Stimulated activated CD4-positive, alpha-beta T cell treated with anti-CD3 and anti-CD28 coated beads, Interleukin-4, amount 100 ng/mL, for 1 hour (primary cell): ENCODE measurements at regions not wholly inside any gene's neighbourhood (a gene's known extent, or its start where the extent isn't known, plus 50 kb on each side); places are given as distances from the start of the nearest gene placed in this dataset.

ENCODE experiments used
- DNase-seq: peaks from one replicate; pipeline ENCODE4 v3.0.0-alpha.2; 2020

DNA sequence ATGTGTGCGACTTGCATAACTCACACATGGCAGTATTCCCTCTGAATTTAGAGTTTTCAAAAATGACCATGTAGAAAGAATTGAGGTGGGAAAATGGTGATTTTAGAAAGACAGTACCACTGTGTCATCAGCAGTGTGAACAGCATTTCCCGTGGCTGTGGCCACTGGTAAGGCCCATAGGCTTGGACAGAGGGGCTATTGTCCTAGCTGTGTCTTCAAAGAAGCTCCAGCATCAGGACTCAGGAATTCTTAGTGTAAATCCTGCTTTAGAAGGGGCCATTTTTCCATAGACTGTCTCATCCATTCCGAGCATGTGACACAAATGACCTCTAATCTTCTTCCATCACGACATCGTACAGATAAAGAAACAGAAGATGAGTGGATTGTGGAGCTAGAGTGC, 119.3 kb upstream of the BACE2 start:
- DNase-seq = no peak

DNA sequence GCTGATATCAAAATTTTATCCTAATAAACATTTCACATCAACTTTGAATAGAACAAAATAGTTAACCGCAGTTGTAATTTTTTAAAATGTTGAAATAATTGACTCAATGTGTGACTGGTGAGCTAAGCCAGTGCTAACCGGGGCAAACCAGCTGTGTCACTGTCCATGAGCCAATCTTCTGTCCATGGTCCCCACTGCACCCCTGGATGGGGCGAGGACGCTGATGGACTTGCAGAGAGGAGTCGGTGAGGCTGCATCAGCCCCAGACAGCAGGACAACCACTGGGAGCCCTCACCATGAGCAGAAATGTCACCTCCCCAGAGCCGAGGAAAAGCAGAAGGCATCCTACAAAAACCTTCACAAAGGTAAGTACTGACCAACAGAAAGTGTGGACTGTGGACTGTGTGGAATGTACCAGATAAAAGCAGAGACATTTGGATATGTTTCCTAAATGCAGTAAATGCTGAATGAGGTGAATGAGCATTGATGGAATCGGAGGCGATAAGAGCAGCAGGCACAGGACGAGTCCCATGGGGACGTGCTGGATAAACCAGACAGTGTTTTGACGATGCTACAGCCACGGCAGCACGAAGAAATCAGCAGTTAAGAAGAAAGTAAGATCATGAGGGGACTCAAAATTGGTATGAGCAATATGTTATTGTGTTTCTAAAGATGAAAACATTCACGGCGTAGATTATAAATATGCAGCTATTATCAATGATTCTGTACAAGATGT, 115.0 kb upstream of the BACE2 start:
- no peak for DNase-seq

DNA sequence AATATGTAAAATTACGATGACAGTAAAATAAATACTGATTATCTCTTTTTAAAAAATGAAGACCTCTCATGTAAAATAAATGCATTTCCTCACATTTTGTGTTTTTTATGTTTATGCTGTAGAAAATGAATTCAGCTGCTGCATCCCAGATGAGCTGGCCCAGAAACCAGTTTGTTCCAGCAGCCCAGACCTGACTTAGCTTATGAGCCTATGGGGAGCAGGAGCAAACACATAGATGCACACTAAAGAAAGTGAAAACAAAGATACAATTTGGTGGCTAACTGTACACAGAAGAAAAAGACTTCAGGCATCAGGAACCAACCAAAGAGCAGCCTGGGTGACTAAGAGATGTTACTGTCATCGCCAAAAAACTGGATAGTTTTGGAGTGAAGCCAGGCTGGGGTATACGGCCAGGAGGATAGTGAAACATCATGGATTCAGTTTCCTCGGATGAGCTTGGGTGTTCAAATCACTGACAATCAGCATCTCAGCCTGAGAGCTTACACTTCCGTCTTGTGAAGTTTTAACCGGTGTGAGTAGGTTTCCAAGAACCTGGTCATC, 113.9 kb upstream of the BACE2 start:
- DNase-seq = no peak

DNA sequence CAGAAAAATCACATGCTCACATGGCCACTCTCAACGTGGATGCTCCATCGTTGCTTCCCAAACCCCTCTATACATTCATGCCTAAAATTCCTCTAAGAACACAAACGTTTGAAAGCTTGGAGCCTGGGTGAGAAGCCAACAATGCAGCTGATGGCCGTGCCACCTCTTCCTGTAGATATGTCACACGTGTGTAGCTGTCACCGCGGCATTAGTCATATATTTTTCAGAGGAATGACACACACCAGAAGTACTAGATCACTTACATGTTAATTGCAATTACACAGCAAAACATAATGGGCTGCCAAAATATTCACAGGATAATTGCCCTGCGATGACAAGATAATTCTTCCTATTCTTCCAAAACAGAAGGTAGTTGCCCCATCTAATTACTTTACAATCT, 112.7 kb upstream of the BACE2 start:
- DNase-seq = no peak

DNA sequence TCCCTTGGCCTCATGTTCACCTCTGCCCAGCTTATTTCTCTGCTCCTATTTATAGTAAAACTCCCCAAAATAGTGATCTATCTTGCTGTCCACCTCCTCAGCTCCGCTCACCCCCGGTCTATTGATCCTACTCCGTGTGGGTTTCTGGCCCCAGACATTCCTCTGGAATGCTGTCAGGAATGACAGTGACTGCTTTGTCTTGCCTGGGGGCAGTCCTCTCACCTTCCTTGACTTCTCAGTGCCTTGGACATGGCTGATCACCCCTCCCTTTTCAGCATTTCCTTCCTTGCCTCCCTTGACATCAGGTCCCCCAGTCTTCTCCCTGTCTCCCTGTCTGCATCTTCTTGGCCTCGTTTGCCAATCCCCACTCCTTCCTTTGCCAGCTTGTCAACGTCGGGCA, 108.1 kb upstream of the BACE2 start:
- no peak for DNase-seq

DNA sequence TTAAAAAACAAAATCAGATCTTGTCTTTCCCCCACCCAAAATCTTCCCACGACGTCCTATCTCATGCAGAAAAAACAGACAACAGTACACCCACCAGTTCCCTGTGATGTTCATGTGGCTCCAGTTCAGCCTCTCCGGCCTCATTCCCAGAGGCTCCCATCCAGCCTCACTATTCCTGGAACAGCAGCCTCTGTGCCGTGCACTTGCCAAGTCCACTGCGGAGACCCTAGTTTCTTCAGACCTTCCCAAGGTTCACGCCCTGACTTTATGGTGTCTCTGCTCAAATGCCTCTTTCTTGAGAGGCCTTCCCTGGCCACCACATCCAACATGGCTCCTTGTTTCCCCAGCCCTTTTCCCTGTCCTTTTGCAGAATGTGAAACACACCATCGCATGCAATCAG, 106.3 kb upstream of the BACE2 start:
- no peak for DNase-seq

DNA sequence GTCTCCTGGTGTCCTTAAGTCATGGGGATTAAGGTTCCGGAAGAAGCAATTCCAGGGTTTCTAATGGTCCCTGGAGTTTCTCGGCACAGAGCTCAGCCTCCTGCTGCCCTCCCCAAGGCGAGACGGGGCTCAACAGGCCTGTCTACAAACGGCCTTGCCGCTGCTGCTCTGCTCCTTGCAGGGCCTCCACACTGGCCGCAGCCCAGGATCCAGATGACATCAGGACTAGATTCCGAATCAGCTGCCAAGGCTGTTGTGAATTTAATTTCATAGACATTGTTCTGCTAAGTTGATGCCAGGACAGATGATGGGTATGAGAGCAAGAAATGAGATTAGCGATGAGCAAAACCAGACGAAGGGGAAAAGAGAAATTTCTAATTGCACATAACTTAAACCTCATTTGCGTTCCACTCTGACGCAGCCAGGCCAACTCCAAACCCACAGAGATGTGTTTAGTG, 103.6 kb upstream of the BACE2 start:
- no peak for DNase-seq

DNA sequence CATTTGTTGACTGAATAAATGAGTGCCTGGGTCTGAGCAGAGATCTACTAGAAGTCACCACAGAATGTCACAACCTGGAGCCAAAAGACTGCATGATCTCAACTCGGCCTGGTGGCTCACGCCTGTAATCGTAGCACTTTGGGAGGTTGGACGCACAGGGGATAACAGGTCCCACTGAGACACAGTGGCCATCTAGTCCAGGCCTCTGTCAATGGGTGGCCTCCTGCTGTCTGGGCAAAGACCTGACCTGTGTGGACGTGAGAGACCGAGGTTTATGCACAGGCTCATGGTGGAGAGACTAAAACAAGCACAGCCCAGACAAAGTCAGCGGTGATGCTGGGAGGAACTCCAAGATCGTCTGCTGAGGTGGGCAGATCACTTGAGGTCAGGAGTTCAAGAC, 103.0 kb upstream of the BACE2 start:
- DNase-seq = no peak

DNA sequence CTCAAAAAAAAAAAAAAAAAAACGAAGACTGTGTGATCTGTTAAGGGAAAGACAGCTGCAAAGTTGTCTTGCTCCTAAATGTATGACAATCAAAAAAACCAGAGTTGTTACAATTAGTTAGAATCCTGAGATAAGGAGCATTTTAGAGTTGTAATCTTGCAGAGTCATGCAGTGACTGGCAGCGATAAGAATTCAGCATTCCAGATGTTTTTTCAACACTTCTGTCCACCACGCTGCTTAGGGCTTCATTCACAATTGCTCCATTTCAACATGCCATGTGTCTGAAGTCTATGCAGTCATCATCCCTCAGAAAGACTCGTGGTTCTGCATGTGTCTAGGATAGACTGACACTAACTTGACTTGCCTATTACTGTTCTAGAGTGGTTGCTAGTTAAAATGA, 102.4 kb upstream of the BACE2 start:
- DNase-seq = no peak

DNA sequence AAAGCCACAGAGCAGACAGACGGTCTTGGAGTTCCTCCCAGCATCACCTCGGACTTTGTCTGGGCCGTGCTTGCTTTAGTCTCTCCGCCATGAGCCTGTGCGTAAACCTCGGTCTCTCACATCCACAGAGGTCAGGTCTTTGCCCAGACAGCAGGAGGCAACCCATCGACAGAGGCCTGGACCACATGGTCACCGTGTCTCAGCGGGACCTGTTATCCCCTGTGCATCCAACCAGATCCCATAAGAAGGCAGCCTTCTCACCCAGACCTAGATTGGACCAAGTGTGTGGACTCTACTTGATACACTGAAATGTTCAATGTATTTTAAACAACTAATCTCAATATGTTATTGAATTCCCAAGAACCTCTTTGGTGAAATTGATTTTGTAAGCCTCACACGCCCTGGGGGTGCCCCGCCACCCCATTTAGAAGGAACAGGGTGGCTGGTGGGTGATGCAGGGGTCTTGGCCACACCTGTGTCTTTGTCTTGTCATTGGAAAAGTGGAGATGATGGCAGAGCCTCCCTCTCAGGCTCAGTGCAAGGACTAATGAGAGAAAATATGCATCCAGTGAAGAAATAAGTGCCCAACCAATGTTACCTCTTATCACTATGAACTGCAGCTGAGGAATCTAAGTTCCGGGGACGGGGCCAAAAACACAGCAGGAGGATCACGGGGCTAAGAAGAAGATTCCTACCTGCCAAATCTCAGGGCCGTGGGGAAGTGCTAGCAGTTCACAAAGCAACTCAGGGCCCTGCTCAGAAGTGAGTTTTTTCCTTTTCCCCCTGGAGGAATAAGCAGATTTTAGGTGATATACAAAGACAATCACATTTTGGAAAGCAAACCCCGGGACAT, 101.6 kb upstream of the BACE2 start:
- no peak for DNase-seq

DNA sequence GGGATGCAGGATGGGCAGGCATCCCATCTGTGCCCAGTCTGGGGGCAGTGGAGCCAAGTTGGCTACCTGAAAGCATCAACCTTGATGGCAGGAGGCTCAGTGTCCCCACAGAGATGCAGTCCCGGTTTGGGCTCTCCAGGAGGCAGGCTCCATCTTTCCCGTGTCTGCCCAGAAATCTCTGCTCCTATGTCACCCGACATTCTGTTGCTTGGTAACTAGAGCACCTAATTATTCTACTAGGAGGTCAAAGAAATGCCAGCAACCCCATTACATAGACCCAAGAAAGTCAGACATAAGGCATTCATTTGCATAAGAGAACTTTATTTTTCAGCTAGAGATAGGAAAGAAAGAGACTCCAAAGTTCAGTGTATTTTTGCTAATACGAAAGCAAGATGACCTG, 100.3 kb upstream of the BACE2 start:
- no peak for DNase-seq

DNA sequence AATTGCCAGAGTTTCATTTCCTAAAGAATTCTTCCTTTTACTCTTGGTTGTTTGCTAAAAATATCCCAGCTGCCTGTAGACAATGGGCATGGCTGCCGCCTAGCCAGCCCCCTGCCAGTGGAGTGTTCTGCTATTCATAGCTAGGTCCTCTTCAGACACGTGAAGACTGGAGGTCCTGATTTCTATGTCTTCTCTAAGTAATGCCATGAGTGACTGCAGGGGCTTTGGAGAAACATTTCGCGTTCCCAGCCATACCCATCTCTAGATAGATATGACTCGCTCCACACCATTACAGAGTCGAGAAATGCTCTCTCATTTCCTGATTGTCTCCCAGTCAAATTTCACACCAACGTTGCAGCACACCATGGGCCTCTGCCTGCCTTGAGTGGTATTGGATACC, 99.5 kb upstream of the BACE2 start:
- DNase-seq = no peak

DNA sequence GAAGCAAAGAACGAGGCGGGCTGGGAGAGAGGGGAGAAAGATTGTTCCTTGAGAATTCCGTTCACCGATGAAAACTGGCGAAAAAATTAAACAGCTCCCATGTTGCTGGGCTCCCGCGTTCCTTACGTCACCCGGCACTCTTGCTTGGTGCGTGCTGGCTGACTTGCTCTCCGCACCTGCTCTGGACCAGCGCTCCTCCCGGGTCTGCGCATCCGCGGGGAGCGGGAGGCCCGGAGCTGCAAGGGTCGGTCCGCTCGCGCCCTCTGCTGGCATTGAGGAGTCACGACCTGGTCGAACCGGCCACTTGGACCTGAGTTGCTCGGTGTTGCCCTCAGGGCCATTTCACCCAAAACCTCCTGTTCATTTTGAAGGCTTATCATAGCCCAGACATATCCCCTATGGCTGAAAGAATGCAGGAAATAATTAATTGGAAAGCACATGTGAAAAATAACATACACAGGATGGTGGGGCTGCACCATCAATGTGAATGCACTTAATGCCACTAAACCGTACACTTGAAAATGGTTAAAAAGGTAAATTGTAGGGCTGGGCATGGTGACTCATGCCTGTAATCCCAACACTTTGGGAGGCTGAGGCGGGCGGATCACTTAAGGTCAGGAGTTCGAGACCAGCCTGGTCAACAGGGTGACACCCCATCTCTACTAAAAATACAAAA, 98.9 kb upstream of the BACE2 start:
- DNase-seq = peak; percentile 67

DNA sequence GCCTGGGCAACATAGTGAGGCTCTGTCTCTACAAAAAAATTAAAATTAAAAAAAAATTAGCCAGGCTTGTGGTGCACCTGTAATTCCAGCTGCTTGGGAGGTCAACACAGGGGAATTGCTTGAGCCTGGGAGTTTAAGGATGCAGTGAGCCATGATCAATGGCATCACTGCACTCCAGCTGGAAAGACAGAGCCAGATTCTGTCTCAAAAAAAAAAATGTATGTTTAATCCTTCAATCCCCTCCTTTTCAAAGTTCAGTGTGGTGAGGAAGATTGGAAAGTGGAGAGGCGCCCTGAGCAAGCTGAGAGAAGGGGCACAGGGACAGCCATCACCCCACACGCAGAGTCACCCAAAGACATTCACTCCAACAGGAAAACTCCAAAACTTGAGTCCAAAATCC, 97.7 kb upstream of the BACE2 start:
- no peak for DNase-seq

DNA sequence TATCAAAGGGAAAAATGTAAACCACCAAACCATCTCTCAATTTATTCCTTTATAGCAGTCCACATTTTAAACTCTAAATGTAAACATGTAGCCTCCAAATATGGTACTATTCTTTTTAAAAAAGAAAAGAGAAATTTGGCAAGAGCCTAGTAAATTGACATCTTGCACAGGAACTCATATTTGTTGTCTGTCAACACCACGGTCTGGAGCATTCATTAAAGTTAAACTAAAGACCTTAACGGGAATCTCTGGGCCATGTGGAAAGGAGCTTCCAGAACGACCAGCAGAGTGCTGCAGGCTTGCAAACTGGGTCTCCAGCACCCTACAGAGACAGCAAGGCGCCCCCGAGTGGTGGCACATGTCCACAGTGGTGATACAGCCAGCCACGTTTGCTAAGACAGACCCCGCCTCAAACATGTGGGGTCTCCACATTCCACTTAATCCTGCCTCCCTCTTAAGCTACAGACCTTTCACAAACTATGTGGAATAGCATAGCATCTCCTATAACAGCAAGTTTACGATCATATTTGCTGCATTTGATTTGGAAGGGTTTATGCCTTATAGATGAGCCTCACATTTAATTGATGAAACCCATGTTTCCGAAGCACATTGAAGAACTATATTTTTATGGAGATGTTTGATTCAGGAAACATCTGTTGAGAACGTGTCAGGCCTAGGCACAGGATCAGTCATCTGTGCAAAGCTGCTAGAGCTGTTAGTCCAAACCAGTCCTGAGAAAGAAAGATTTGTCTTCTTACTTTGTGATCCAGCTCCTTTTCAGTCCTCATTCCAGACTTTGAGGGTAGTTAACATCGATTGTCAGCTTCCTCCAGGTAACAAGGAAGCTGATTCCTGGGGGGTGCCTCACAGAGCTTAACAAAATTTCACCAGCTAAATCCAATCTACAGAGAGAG, 96.4 kb upstream of the BACE2 start:
- DNase-seq = no peak

DNA sequence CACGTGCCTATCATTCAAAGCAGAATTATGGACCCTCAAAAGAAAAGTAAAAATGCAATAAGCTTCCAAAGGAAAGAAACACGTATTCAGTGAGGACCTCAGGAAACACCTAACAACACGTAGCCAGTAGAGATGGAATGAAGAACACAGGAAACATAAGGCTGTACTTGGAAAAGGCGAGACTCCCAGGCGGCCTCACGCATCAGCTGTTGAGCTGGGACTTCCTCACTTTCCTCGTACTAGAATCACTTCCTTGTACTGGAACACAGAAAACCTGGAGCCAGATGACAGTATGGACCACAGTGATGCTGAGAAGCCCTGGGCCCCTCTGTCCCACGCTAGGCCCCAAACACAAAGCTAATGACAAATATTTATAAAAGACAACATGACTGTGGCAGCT, 94.4 kb upstream of the BACE2 start:
- no peak for DNase-seq

DNA sequence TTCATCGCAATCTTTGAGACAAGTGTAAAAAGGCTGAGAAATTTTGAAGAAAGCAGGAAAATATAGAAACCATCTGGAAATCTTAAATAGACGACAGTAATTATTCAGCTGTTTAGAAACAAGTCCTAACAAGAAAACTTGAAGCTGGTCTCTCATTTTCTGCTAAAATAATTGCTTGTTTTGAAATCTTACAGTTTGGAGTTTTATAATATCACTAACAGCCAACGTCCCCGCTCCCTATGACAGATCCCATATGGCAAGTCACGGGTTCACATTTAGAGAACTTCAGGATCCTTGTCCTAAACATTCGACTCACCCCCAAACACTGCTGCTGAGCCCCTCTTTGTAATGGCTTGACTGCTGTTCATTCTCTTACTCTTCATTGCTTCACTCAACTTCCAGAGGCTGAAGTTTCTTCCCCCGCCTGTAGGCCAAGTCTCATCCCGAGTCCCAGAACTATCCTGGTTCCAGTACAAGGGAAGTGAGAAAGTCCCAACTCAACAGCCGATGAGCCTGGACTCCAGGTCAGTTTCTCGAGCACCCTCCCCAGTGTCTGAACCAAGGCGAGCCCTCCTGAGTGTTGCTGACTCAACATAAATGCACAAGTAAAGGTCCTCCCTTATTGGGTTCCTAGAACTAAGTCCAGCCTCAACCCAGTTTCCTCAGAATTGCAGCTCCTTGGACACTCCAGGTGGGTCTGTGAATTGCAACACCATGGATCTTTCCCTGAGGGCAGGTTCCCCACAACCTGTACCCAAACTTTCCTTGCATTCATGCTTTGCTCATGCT, 93.4 kb upstream of the BACE2 start:
- no peak for DNase-seq

DNA sequence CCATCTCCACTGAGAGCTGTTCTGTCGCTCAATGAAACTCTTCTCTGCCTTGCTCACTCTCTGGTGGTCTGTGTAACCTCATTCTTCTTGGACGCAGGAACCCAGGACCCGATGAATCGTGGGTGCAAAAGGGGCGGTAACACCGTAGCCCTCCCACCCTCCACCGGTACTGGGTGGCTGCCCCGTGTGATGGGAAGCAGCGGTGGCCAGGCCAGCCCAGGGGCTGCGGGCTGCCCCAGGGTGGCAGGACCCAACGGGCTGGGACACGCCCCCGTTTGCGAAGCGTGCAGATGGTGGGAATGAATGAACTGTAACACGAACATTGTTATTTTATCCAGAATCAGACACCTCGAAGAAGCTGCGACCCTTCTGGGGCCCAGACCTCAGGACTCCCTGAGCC, 92.3 kb upstream of the BACE2 start:
- no peak for DNase-seq

DNA sequence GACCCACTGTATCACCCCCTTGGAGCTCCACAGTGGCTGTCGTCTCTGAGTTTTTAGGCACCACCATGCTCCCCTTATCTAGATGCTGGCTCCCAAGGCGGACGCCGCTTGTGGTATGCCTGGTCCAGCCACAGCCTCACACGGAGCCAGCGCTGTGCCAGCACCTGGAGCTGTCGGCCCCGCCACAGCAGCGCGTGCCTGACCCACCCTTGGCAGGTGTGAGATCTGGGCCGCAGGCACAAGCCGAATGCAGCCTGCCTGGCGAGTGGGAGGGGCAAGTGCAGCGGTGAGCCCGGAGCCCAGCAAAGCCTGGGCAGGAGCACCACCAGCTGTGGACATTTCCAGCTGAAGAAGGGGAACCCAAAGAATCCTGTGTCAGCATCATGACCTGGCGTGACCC, 91.9 kb upstream of the BACE2 start:
- no peak for DNase-seq

DNA sequence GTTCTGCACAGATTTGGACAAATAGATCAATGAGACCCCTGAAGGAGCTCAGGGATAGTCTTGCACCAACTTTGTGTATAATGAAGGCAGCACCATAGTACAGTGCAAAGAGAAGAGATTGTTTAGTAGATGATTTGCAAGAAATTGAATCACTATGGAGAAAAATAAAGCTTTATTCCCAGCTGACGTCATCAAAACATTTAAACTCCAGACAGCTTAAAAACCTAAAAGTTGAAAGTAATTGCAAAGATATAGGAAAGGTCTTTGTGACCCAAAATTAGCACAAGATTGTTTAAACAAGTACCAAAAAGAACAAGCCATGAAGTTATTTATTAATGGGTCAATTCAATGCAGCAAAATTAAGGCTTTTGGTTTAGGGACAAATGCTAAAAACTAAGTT, 88.8 kb upstream of the BACE2 start:
- no peak for DNase-seq

DNA sequence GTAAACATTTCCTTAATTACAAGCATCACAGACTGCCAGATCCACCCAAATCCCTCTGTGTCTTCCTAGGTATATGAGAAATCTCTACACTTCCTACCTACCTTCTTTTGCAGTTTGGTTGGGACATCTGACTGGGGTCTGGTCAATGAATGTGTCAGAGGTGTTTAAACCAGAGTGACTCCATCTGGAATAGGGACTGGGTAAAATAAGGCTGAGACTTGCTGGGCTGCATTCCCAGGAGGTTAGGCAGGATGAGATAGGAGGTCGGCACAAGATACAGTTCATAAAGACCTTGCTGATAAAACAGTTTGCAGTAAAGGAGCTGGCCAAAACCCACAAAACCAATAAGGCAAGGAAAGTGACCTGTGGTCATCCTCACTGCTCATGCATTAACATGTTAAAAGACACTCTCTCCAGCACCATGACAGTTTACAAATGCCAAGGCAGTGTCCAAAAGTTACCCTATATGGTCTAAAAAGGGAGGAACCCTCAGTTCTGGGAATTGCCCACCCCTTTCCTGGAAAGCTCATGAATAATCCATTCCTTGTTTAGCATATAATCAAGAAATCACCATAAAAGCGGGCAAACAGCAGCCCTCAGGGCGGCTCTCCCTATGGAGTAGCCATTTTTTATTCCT, 87.4 kb upstream of the BACE2 start:
- no peak for DNase-seq
